CD4-positive, alpha-beta T cell treated with Interleukin-15 for 4 hours (primary cell): ENCODE measurements at regions not wholly inside any gene's neighbourhood (a gene's known extent, or its start where the extent isn't known, plus 50 kb on each side); places are given as distances from the start of the nearest gene placed in this dataset.

Experiments
- DNase-seq: peaks from one replicate; pipeline ENCODE4 v3.0.0-alpha.2; 2020; ENCODE audit warnings: low spot score

DNA sequence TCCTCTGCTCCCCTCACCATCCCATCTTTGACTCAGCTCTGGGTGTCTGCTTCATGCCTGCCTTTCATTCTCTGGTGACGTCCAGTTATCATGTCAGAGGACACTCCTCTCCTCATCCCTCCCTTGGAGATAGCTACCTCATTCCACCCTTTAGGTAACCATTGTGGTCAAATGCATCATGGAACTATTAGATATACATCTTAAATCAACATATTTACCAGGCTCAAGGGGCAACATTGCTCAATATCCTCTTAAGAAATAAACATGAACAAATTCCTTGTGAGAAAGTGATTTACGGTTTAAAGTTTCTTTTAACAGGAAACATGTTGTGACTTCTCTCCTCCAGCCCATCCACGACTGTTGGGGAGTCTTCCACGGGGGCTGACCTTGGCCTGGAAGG lies 511.6 kb upstream of the IGFBP3 start:
- no peak for DNase-seq

DNA sequence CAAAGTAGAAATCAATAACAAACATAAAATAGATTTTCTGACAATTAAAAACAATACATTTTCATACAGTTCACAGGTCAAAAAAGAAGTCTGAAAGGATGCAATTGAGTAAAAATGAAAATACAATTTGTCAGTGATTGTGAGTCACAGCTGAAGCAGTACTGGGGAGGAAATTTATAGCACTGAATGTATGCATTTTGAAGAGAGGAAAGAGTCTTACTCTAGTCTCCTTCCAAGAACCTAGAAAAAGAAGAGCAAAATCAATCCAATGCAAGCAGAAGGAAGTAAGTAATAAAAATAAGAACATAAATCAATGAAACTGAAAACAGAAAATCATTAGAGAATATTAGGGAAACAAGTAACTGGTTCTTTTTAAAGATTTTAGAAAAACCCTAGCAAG lies 507.2 kb upstream of the IGFBP3 start:
- no peak for DNase-seq

DNA sequence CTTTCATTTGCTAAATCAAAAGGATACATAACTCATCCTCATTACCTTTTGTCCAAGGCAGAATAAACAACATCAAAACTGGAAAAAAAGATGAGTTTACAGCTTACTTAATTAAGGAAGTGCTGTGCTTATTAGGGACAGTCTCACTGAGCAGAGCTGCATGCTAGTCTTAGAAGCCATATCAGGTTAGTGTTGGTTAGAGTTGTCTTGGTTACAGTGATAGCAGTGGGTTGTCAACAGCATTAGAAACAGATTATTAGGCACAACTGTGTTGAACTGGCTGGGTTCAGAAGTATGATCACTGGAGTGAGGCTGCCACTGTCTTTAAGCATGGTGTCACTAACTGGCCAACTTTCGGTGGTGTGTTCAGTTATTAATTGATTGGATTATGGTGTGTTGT lies 503.9 kb upstream of the IGFBP3 start:
- no peak for DNase-seq

DNA sequence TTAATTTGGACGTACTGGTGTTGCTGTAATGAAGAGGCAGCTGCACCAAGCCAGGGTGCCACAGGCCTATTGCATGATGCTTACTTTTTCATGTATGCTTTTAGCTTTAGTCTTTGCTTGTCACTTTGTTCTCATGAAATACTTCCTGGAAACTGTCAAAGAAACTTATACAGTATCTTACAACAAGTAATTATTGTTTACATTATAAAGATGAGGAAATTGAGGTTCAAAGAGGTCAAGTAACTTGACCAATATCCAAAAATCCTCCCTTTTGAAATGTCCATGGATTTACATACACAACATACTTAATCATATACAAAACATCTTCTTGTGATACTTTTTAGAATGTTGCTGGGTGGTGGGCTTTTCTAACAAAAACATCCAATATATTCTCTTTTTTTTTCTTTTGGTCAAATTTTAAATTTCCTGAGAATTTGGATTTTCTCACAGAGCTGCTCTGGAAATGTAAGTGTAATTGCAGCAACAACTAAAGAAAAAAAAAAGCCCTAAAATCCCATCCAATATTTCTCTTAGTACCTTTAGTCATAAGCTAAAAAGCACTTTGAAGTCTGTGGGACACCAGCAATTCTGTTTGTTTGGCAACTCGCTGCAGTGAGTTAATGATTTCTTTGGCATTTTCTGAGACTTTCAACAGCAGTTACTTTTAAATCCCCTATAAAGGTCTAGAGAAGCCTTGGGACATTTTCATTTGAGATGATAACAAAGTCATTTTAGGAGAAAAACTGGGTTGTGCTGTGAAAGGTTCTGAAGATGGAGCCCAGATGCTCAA lies 500.6 kb upstream of the IGFBP3 start:
- no peak for DNase-seq

DNA sequence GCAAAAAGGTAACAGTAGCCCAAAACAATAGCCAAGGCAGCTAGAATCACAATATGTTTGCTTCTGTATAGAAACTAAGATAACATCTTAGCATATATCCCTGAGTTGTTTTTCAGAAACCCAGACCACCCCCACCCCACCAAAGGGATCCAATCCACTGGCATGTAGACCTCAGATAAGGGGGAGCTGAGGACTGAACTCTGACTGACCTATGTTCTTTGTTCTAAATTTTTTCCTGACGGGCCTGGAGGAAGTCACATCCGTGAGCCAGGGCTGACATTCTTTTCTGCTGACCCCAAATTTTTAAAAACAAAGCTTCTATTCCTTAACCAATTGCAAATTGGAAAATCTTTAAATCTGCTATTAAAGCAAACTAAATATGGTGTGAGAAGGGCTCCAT lies 493.9 kb upstream of the IGFBP3 start:
- DNase-seq = no peak

DNA sequence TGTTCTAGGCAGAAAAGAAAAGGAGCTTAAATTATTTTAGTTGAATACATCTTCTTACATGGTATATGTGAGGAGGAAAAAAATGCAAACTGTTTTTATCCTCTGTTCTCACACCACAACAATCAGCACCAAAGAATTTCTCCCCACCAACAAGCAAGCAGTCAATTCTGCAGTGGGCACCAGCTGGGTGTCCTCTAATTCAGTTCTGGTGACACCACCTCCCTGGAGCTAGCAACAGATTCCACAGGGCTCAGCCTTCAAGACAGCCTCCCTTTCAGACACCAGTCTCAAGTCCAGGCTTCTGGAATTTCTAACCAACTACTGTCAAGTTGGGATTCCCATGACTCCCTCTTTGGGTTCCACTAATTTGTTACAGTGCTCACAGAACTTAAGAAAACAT lies 490.2 kb upstream of the IGFBP3 start:
- no peak for DNase-seq

DNA sequence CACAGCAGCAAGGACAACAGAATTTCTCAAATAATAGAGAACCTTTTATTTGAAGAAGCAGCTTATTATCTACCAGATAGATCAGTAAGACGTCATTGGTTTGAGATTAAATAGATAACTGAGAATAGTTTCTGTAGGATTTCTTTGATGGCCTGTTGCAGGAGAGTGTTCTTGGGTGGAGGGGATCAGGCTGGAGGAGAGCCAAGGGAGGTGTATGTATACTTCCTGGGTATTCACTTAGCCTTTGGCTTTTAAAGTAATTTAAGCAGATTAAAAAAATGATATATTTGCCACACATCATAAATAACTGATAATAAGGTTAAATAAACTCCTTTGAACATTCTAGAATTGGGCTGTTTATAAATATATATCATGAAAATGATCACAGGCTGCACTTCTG lies 486.1 kb upstream of the IGFBP3 start:
- no peak for DNase-seq

DNA sequence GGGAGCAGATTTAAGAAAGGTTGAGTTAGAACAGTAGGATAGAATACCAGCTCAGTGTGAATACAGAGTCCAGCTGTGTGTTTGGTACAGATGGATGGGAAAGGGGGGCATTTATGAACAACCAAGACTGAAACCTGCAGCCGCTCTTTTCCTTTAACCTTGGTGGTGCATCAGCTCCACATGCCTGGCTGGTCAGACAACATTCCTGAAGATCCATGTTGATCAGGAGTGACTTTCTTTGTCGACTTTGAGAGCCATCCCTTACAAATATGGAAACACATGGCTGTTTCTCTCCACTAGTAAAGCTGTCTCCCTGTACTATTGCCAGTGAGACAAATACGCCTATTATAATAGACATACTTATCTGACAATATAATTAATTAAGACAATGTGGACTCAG lies 476.5 kb upstream of the IGFBP3 start:
- DNase-seq = no peak

DNA sequence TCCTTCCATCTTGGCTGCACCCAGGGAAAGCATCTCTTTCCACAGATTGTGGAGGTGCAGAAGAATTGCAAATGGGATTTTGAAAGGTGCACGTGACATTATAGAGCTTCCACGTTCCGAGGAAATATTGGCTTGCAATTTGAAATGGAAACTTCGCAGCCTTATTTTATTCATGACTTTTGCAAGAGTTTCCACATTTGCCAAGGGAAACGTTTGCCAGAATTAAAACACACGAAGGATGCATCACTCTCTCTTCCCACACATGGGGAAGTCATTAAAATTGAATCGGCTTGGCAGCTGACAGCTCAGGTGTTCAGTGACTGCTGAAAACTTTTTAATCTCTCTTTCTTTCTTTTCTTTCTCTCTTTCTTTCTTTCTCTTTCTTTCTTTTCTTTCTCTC lies 475.4 kb upstream of the IGFBP3 start:
- no peak for DNase-seq

DNA sequence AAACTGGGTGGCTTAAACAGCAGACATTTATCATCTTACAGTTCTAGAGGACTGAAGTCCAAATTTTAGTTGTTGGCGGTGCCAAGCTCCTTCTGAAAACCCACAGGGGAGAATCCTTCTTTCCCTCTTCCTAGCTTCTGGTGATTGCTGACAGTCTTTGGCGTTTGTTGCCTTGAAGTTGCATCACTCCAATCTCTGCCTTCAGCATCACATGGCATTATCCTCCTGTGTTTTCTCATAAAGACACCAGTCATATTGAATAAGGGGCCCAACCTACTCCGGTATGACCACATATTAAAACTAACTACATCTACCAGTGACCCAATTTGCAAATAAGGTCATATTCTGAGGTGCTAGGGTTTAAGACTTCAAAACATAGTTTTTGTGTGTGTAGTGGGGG lies 472.1 kb upstream of the IGFBP3 start:
- no peak for DNase-seq

DNA sequence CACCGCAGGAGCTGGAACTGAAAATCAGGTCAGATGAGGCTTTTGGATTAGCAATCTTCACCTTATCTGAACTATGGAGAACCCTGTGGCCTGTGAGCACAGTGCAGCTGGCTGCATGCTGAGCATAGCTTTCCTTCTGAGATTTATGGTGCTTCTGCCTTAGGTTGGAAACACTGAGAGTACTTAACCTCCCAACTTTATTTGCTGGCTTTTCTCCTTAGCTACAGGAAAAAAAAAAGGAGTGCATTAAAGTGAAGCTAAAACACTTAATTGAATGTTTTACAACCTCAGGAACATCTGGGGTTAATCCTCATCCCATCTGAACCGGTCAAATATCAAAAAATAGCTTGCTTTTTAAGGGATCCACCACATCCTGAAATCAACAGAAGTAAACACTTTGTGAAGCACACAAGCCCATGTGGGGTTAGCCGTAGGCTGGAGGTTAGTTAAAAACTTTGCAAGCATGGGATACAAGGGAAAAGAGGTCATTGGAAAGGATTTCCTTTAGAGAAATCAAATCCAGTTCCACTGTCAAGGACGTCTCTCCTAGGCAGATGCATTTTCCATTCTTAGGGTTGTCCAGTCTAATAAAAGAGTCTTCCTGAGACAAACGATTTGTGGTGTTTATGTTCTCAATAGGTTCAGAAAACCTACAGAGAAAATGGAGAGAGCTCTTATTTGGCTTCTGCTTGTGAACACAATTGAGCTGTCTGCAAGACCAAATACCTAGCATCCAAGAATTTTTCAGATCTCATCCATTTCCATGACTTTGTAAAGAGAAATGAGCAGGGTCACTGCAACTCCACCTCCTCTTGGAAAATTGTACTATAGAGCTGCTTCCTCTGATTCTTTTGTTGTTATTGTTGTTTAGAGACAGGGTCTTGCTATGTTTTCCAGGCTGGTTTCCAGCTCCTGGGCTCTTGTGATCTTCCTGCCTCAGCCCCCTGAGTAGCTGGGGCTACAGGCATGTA lies 470.4 kb upstream of the IGFBP3 start:
- DNase-seq = no peak

DNA sequence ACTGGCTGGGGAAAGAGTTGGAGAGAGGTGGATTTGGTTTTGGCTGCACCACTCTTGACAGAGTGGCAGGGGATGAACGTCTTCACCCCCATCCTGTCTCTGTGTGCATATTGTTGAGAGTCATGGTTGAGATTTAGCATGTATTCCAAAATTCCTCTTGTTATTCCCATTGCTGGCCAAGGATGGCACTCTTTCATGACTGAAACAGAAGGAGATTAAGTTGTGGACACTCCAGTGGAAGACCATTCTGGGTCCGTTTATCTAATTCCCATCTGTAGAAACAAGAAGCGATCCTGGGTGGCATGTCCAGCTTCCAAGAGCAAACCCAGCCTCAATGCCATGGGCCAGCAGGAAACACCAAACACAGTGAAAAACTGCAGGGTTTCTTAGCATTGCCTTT lies 469.0 kb upstream of the IGFBP3 start:
- no peak for DNase-seq

DNA sequence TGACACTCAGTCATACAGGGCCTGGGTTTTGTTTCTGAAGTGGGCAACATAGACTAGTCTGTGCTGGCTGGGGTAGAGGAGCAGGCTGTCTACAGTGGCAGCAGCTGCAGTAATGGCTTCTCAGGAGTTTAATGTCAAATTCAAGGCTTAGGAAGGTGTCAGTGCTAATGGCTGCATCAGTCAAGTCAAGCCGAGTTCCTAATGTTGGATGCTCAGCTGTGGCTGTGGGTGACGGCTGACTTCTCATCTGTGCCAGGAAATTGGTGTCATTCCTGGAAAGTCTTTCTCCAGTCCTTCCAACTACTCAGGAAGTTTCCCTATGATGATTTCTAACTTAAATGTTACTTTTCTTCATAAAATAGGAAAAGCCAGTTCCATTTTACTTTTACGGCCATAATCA lies 468.1 kb upstream of the IGFBP3 start:
- no peak for DNase-seq

DNA sequence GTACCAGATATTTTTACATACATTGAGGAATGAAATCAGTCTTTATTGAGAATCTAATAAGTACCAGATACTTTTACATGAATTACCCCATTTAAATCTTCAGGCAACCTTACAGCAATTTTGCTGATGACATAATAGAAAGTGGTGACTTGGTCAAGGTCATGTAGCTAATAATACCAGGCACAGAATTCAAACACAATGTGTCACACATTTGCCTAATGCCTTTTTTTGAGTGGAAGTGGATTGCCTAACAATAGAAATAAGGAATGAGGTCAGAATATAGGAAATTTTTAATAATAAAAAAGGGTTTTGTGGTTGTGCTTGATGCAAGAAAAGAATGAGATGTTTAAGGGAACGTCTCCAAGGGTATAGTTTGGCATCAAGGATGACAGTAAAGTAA lies 466.6 kb upstream of the IGFBP3 start:
- DNase-seq = no peak

DNA sequence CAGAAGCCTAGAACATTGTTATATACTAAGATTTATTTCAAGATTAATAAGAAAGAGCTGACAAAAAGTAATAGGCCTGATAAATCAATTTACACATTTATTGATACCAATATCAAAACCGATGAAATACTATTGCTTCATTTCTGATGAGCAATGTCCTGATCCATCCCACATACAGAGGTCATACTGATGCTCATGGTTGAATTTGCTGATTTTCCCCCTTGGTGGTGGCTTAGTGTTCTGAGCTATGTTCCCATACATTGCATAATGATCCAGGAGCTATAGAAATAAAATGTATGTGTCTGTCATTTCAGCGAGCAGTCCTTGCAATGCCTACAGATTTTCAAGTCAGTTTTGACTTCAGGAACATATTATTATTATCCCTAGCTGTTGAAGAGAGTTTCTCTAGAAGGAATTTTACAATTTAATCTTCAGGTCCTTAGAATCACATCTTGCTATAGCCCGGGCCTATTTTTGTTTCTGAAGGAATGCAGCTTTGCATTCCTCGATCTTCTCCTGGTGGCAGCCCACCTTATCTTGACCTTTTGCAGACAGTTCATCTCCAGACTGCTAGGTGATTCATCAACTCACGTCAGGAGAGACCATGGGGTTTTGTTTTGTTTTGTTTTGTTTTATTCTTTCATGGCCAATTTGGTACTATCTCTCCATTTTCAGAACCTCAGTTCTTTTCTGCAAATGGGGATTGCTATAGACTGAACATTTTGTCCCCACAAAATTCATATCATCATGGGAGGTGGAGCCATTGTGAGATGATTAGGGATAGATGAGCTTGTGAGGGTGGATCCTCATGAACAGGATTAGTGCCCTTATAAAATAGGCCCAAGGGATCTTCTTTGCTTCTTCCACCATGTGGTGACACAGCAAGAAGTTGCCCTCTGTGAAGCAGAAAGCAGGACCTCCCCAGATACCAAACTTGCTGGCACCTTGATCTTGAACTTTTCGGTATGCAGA lies 465.6 kb upstream of the IGFBP3 start:
- no peak for DNase-seq

DNA sequence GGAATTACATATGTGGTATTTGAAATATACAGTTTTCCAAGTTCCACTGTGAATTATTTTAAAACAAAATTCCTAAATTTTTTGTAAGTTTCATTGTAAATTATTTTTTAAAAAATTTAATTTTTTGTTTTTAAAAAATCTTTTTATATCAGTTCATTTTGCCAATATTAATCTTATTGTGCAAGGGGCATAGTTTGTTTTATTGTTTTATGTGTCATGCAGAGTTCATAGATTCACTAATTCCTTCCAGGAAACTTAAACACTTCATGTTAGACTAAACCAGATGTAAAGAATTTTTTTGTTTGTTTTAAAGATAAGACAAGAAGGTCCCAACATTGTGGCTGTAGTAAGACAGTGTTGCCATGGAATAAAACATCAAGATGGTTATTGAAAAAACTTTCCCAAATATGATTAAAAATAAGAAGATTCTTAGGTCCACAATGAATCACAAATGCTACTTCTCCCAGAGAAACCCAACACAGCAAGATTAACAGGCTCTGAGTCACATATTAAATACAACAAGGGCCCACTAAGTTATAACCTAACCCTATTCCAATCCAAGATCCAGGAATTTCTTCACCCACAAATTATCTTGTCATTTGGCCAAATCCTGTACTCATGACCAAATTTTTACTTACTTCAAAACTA lies 464.7 kb upstream of the IGFBP3 start:
- DNase-seq = no peak

DNA sequence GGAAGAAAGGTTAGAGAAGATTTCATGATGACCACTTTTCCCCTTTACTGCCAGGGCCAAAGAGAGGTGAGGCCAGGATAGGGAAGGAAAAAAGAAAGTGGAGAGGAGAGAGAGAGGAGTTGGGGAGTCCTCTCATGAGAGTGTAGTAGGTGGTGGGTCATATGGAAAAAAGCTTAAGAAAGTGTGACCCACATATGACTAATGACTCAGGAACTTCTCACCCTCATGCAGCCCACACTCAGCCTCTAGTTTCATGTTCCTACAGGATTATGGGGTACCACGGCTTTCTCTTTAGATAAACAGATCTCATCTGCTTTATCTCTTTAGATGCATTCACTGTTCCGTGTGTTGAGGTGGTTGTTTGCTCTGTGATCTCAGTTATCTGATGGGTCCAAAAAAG lies 462.5 kb upstream of the IGFBP3 start:
- DNase-seq = no peak

DNA sequence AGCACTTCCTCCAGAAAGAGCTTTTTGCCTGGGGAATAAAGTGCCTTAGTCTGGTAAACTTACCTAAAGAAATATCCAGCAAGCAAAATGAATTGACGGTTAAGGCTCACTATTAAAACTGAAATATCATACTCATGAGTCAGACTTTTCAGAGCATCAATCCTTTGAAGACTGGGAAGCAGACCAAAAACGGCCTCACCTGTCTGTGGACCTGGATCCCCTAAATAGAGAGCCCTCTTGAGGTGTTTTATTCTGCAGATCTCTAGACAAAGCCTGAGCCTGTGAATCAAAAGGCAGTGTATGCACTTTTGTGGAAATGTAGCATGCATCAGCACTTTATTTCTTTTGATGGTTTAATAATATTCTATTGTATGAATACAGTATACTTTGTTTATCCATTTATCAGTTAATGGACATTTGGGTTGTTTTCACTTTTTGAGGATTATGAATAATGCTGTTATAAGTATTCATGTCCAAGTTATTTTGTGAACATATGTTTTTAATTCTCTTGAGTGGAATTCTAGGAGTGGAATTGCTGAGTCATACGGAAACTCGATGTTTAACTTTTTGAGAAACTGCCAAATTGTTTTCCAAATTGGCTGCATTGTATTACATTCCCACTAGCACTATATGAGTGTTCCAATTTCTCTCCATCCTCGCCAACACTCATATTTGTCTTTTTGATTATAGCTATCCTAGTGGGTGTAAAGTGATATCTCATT lies 449.0 kb upstream of the IGFBP3 start:
- DNase-seq = no peak

DNA sequence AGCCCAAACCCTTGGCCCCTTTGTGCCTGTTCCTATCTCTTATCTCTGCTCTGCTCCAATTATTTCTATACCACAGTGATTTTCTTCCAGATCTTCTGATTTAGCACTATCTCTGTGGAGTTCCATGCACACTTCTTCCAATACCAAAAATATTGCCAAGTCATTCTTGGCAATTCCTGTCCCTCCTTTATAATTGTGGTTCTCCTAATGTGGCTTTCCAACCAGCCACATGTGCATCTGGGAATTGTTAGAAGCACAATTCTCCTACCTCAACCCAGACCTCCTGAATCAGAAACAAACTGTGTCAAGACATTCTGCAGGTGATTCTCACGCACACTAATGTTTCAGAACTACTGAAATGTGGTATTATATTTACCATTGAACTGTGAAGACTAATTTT lies 447.8 kb upstream of the IGFBP3 start:
- DNase-seq = no peak

DNA sequence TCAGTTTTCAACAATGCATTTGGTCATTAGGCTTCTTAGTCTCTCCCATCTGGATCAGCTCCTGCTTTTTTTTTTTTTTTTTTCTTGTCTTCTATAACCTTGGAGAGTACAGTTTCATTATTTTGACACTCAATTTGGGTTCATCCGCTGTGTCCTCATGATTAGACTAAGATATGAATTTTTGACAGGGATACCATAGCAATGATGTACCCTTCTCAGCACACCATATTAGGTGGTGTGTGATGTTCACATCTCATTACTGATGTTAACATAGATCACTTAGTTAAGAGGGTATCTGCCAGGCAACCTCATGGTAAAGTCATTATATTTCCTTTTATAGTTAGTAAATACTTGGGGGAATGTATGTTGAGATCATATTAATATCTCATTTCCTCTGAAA lies 445.5 kb upstream of the IGFBP3 start:
- DNase-seq = no peak

DNA sequence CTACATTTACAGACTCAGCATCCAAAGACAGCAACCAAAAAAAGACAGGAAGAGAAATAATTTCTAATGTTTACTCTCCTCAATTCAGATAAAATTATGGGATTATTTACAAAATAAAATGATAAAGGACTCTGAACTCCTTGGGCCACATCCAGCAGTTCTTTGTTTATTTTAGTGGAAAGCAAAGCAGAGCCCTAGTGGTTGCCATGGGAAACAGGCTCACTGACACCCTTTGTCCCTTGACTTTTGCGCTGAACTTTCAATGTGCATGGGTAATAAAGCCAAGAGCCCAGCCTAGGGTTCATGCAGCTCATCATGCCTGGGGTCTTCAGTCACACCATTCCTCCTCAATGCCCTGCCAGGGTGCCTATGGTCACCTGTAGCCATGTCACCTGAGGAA lies 442.6 kb upstream of the IGFBP3 start:
- no peak for DNase-seq
